ENCODE measurements at regions not wholly inside any gene's neighbourhood (a gene's known extent, or its start where the extent isn't known, plus 50 kb on each side); places are given as distances from the start of the nearest gene placed in this dataset.

DNA sequence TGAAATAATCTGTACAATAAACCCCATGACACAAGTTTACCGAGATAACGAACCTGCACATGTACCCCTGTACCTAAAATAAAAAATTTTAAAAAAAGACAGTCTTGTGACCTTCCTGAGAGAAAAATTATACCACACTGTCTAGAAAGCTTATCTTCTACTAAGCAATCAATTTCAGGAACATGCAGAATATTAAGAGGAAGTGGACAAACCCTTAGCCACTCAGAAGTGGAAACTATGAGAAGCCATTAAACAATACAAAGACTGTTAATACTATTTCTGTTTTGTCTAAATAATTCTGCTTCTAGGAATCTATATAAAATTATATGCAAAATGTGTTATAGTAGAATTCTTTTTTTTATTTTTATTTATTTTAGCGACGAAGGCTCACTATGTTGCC lies 93.9 kb downstream of the ADAMTS1 start:
- POLR2A ChIA-PET: no interaction called here
- CTCF ChIA-PET: interaction anchor here (1.0 kb wide), 1 partner anchor 12 kb away, joined by 3 read pairs; no protein-coding TSS in a partner anchor
- no peak for DNase-seq (ENCODE audit: low read depth, low spot score)
- no peak overlapping the region for H3K4me3 ChIP-seq (ENCODE audit: low read depth, low read length)
- TF ChIP-seq, protein P1, sequence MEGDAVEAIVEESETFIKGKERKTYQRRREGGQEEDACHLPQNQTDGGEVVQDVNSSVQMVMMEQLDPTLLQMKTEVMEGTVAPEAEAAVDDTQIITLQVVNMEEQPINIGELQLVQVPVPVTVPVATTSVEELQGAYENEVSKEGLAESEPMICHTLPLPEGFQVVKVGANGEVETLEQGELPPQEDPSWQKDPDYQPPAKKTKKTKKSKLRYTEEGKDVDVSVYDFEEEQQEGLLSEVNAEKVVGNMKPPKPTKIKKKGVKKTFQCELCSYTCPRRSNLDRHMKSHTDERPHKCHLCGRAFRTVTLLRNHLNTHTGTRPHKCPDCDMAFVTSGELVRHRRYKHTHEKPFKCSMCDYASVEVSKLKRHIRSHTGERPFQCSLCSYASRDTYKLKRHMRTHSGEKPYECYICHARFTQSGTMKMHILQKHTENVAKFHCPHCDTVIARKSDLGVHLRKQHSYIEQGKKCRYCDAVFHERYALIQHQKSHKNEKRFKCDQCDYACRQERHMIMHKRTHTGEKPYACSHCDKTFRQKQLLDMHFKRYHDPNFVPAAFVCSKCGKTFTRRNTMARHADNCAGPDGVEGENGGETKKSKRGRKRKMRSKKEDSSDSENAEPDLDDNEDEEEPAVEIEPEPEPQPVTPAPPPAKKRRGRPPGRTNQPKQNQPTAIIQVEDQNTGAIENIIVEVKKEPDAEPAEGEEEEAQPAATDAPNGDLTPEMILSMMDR (IDR thresholded peaks at IDR 0.05; ENCODE audit: insufficient read depth, low read length, missing control alignments): no peak

GRCh38 chr21:26748066-26748465 lies 97.1 kb downstream of the ADAMTS1 start:
- no peak for DNase-seq (ENCODE audit: low read depth, low spot score)
- POLR2A ChIA-PET: no interaction called here
- TF ChIP-seq, protein P1 (IDR thresholded peaks at IDR 0.05; ENCODE audit: insufficient read depth, low read length, missing control alignments): no peak
- no peak overlapping the region for H3K4me3 ChIP-seq (ENCODE audit: low read depth, low read length)
- CTCF ChIA-PET: interaction anchor here (1.9 kb wide), 1 partner anchor 15 kb away, joined by 7 read pairs; no protein-coding TSS in a partner anchor

GRCh38 chr21:26747216-26747615 lies 98.0 kb downstream of the ADAMTS1 start:
- POLR2A ChIA-PET: no interaction called here
- TF ChIP-seq, protein P1 (IDR thresholded peaks at IDR 0.05; ENCODE audit: insufficient read depth, low read length, missing control alignments): no peak
- no peak for DNase-seq (ENCODE audit: low read depth, low spot score)
- H3K4me3 ChIP-seq (ENCODE audit: low read depth, low read length): no peak overlapping the region
- CTCF ChIA-PET: interaction anchor here (1.2 to 1.9 kb wide), 2 partner anchors 15 to 29 kb away, joined by 3 to 7 read pairs; no protein-coding TSS in a partner anchor

DNA sequence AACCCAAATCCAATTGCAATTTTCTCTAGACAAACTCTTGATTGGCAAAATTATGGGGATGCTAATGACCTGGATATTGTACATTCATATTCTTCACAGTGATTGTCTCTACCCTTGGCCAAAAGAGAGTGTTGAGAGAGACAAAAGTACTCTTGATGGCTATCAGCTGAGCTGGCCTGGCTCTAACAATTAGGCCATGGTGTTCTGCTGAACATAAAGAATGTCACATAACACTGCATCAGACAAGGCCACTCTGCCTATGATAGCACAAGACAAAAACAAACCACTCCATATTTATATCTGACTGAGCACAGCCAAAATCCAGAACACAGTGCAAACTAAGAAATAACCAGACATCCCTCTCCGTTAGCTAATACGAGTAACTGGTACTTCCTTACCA lies 101.7 kb downstream of the ADAMTS1 start:
- CTCF ChIA-PET: interaction anchor here (4.8 kb wide), 1 partner anchor 12 kb away, joined by 32 read pairs; no protein-coding TSS in a partner anchor
- POLR2A ChIA-PET: no interaction called here
- DNase-seq (ENCODE audit: low read depth, low spot score): no peak

DNA sequence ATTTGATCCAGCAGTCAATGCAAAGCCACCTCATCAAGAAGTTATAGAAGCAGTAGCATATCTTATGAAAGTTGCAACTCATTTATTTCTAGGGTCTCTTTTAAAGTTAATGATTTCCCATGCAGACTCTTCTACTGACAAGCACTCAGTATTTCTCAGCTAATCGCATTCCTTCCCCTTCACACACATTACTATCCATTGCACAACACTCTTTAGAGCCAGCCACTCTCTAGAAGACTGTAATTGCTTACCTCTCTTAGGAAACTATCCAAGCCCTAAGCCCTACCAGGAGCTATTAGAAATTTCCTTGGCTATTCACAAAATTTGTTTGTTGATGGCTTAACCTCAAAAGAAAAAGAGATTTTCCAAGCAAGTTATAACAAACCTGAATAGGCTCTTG lies 106.0 kb downstream of the ADAMTS1 start:
- POLR2A ChIA-PET: no interaction called here

More for the DNA sequence above, 101.7 kb downstream of the ADAMTS1 start:
- TF ChIP-seq, protein P1 (IDR thresholded peaks at IDR 0.05; ENCODE audit: insufficient read depth, low read length, missing control alignments): no peak
- no peak overlapping the region for H3K4me3 ChIP-seq (ENCODE audit: low read depth, low read length)

GRCh38 chr21:26736449-26736848 lies 108.8 kb downstream of the ADAMTS1 start:
- TF ChIP-seq, protein P1 (IDR thresholded peaks at IDR 0.05; ENCODE audit: insufficient read depth, low read length, missing control alignments): no peak
- DNase-seq (ENCODE audit: low read depth, low spot score): no peak
- ChIA-PET CTCF (interaction anchor here (0.8 to 1.7 kb wide), 5 partner anchors 13 to 108 kb away, joined by 3 to 5 read pairs (median 4); no protein-coding TSS in a partner anchor), POLR2A (no interaction called here)
- H3K4me3 ChIP-seq (ENCODE audit: low read depth, low read length): no peak overlapping the region

More for the DNA sequence above, 106.0 kb downstream of the ADAMTS1 start:
- TF ChIP-seq, protein P1 (IDR thresholded peaks at IDR 0.05; ENCODE audit: insufficient read depth, low read length, missing control alignments): no peak
- H3K4me3 ChIP-seq (ENCODE audit: low read depth, low read length): no peak overlapping the region
- no peak for DNase-seq (ENCODE audit: low read depth, low spot score)
- CTCF ChIA-PET: interaction anchor here (1.1 to 1.5 kb wide), 2 partner anchors 11 to 22 kb away, joined by 3 to 4 read pairs; no protein-coding TSS in a partner anchor

All from AG04449 (cell line).